Natural killer cell (primary cell): ENCODE measurements at regions not wholly inside any gene's neighbourhood (a gene's known extent, or its start where the extent isn't known, plus 50 kb on each side); places are given as distances from the start of the nearest gene placed in this dataset.
"Not testable (repeated sequence)": the region's sequence is repeated elsewhere in the genome, so short reads cannot be mapped to it uniquely, and the experiment has no call there.

ENCODE experiments used
- ATAC-seq, 3 donors: fragments of 150-1000 bp in 2 of 3; fragments of 200-7000 bp in 1 of 3; cut with Tn5 transposase; 1 replicate in 1 of 3; 2 replicates in 2 of 3; pipeline ENCODE4 v1.10.0; 2021; ENCODE audit warnings: mild to moderate bottlenecking in 2 of 3, moderate library complexity in 2 of 3
- DNase-seq, 2 donors: peaks; one replicate each; pipeline versions ENCODE4 v3.0.0 to v3.0.0-alpha.2; 2013 to 2021; ENCODE audit warnings: mixed read lengths in 1 of 2
- H3K27ac ChIP-seq: one replicate; pipeline ENCODE4 v1.5.1; 2013; ENCODE audit warnings: mild to moderate bottlenecking, low read length
- H3K27me3 ChIP-seq: one replicate; pipeline ENCODE4 v1.6.1; 2013; ENCODE audit warnings: low read length; ENCODE audit not compliant: control insufficient read depth, insufficient read depth
- H3K36me3 ChIP-seq: one replicate; pipeline ENCODE4 v1.6.1; 2013; ENCODE audit warnings: low read length; ENCODE audit not compliant: control insufficient read depth, insufficient read depth
- H3K4me1 ChIP-seq: one replicate; pipeline ENCODE4 v1.6.1; 2013; ENCODE audit warnings: low read length; ENCODE audit not compliant: control insufficient read depth, insufficient read depth
- H3K4me3 ChIP-seq: one replicate; pipeline ENCODE4 v1.5.1; 2013; ENCODE audit warnings: low read length
- H3K9me3 ChIP-seq: one replicate; pipeline ENCODE4 v1.6.1; 2013; ENCODE audit warnings: low read length; ENCODE audit not compliant: control insufficient read depth, insufficient read depth
- H3K27ac Mint-ChIP-seq, 2 donors: one replicate each; pipeline ENCODE4 v1.8.0; 2022; ENCODE audit warnings: mild to moderate bottlenecking in 2 of 2, mixed read lengths in 2 of 2, moderate library complexity in 1 of 2
- H3K27me3 Mint-ChIP-seq, 2 donors: one replicate each; pipeline ENCODE4 v1.8.0; 2022; ENCODE audit warnings: low read depth in 2 of 2, mixed read lengths in 2 of 2
- H3K36me3 Mint-ChIP-seq: one replicate; pipeline ENCODE4 v1.8.0; 2022; ENCODE audit warnings: mixed read lengths
- H3K4me1 Mint-ChIP-seq, 2 donors: one replicate each; pipeline ENCODE4 v1.8.0; 2022; ENCODE audit warnings: mixed read lengths in 2 of 2
- H3K4me3 Mint-ChIP-seq: one replicate; pipeline ENCODE4 v1.8.0; 2022; ENCODE audit warnings: mild to moderate bottlenecking, moderate library complexity, mixed read lengths
- H3K9me3 Mint-ChIP-seq, 2 donors: one replicate each; pipeline ENCODE4 v1.8.0; 2022; ENCODE audit warnings: mixed read lengths in 2 of 2
- CTCF ChIP-seq: fragments of 200-600 bp; IDR thresholded peaks from one replicate; pipeline ENCODE4 v1.8.0; 2022; ENCODE audit warnings: antibody characterized with exemption
- WGBS: methylation state at CpG from one replicate; pipeline ENCODE4 v1.1.7; 2013; ENCODE audit warnings: missing lambda C conversion rate; ENCODE audit not compliant: insufficient coverage; 5-methylcytosine and 5-hydroxymethylcytosine counted together
- intact Hi-C: fragments of 100-400 bp; cut with micrococcal nuclease; formaldehyde crosslinking; loops from one replicate; pipeline ENCODE4 v1.14.2; 2022

- Mint-ChIP-seq H3K27me3 (no peaks in the 10 kb centered on the region), H3K36me3 (no peaks in the 10 kb centered on the region), H3K9me3 (peaks cover 7 to 15% of the 10 kb centered on the region in 2 donors), H3K4me1 (no peaks in the 10 kb centered on the region), H3K27ac (no peak overlapping the region), H3K4me3 (no peak overlapping the region)
- DNase-seq: no peak
- no peaks in the 10 kb centered on the region for H3K9me3 ChIP-seq
- no peak for ATAC-seq
- no peaks in the 10 kb centered on the region for H3K4me1 ChIP-seq
- no peak overlapping the region for H3K4me3 ChIP-seq
- H3K27ac ChIP-seq: no peak overlapping the region
- H3K27me3 ChIP-seq: no peaks in the 10 kb centered on the region
- TF ChIP-seq CTCF: no peak
- intact Hi-C loops: no loop called here
- 78% methylated on average over 2 of the region's 2 CpGs for WGBS
- H3K36me3 ChIP-seq: no peaks in the 10 kb centered on the region
These were observed 548.8 kb upstream of the ZNF804A start for GRCh38 chr2:184049566-184049965.

DNA sequence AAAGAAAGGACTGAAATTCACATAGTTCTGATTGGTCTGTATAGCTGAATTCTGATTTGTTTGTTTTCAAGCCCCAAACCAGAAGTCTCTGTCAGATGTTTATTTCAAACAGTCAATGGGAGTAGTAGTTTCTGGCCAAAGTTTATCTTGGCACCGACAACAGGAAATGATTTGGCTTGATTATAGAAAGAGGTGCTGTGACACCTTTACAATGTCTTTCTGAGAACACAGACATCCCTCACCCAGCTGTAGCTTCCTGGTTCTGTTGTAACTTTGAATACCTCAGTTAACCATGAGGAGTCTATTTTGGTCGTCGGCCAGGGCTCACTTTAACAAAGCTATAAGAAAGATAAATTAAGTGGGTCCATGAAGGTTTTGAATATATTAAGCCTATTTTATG lies 545.0 kb upstream of the ZNF804A start:
- Mint-ChIP-seq H3K36me3 (no peaks in the 10 kb centered on the region), H3K9me3 (peaks cover 3 to 9% of the 10 kb centered on the region in 2 donors), H3K4me3 (no peak overlapping the region), H3K27ac (no peak overlapping the region), H3K4me1 (no peaks in the 10 kb centered on the region), H3K27me3 (no peaks in the 10 kb centered on the region)
- no peak overlapping the region for H3K4me3 ChIP-seq
- H3K27ac ChIP-seq: no peak overlapping the region
- H3K4me1 ChIP-seq: no peaks in the 10 kb centered on the region
- ATAC-seq: no peak
- no peak for DNase-seq
- no peaks in the 10 kb centered on the region for H3K27me3 ChIP-seq
- TF ChIP-seq CTCF: no peak
- WGBS: no CpG with 5 or more reads among the region's 3 CpGs
- intact Hi-C loops: no loop called here
- H3K9me3 ChIP-seq: peaks cover 2% of the 10 kb centered on the region
- no peaks in the 10 kb centered on the region for H3K36me3 ChIP-seq

- H3K9me3 Mint-ChIP-seq: peaks cover 4 to 10% of the 10 kb centered on the region in 2 donors
- H3K27ac ChIP-seq, H3K4me3 ChIP-seq, H3K27ac Mint-ChIP-seq, DNase-seq, H3K36me3 ChIP-seq, H3K9me3 ChIP-seq, ATAC-seq, H3K4me3 Mint-ChIP-seq, H3K4me1 Mint-ChIP-seq, intact Hi-C loops, H3K4me1 ChIP-seq, H3K27me3 Mint-ChIP-seq, H3K27me3 ChIP-seq, H3K36me3 Mint-ChIP-seq: not testable (repeated sequence)
- WGBS: no CpG with 5 or more reads among the region's 1 CpG
These were observed 543.9 kb upstream of the ZNF804A start for GRCh38 chr2:184054419-184054818.

- no peak overlapping the region for H3K27ac Mint-ChIP-seq
- intact Hi-C loops: no loop called here
- Histone ChIP-seq H3K4me3 (no peak overlapping the region), H3K9me3 (peaks cover 2% of the 10 kb centered on the region), H3K36me3 (no peaks in the 10 kb centered on the region), H3K4me1 (no peaks in the 10 kb centered on the region), H3K27me3 (no peaks in the 10 kb centered on the region), H3K27ac (no peak overlapping the region)
- no peak for TF ChIP-seq CTCF
- H3K27me3 Mint-ChIP-seq: no peaks in the 10 kb centered on the region
- DNase-seq (no peak), ATAC-seq (no peak)
- H3K9me3 Mint-ChIP-seq: peaks cover 6 to 14% of the 10 kb centered on the region in 2 donors
- no peaks in the 10 kb centered on the region for H3K36me3 Mint-ChIP-seq
- no peaks in the 10 kb centered on the region for H3K4me1 Mint-ChIP-seq
- H3K4me3 Mint-ChIP-seq: no peak overlapping the region
- WGBS: no CpG with 5 or more reads among the region's 4 CpGs
These were observed 540.4 kb upstream of the ZNF804A start for GRCh38 chr2:184057910-184058309.

GRCh38 chr2:184060268-184060667 lies 538.1 kb upstream of the ZNF804A start:
- WGBS: 75% methylated on average over 1 of the region's 3 CpGs
- H3K27me3 ChIP-seq, ATAC-seq, H3K4me3 ChIP-seq, H3K27ac Mint-ChIP-seq, intact Hi-C loops, H3K4me1 Mint-ChIP-seq, H3K27ac ChIP-seq, H3K36me3 ChIP-seq, H3K36me3 Mint-ChIP-seq, H3K9me3 ChIP-seq, H3K4me3 Mint-ChIP-seq, DNase-seq, H3K4me1 ChIP-seq, H3K27me3 Mint-ChIP-seq: not testable (repeated sequence)
- H3K9me3 Mint-ChIP-seq: peaks cover 11 to 23% of the 10 kb centered on the region in 2 donors
